ENCODE measurements at regions not wholly inside any gene's neighbourhood (a gene's known extent, or its start where the extent isn't known, plus 50 kb on each side); places are given as distances from the start of the nearest gene placed in this dataset.
"Not testable (repeated sequence)": the region's sequence is repeated elsewhere in the genome, so short reads cannot be mapped to it uniquely, and the experiment has no call there.

DNA sequence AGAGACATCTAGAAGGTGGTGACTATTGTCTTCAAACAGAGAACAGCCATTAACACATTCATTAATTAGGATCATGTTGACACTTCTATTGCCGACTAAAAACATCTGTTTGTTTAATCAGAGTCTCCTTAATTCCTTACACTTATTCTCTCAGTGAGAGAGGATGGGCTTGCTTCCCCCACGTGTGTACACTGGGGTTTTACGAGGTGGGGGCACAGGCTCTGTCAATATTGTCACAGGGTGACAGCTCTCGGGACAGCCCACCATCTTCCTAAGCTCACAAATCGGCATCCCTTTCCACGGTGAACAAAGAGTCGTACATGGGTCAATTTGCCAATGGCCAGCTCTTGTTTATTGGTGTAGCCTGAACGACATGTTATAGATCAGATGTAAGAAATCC lies 413.2 kb downstream of the MIAT start:
- no peak for DNase-seq
- Histone ChIP-seq H3K4me3 (replicated peaks in 1 of 3) (no peak overlapping the region), H3K36me3 (no peaks in the 10 kb centered on the region), H3K27me3 (no peaks in the 10 kb centered on the region), H3K9me3 (no peaks in the 10 kb centered on the region), H3K27ac (no peak overlapping the region), H3K4me1 (no peaks in the 10 kb centered on the region)
- TF ChIP-seq, protein P1, sequence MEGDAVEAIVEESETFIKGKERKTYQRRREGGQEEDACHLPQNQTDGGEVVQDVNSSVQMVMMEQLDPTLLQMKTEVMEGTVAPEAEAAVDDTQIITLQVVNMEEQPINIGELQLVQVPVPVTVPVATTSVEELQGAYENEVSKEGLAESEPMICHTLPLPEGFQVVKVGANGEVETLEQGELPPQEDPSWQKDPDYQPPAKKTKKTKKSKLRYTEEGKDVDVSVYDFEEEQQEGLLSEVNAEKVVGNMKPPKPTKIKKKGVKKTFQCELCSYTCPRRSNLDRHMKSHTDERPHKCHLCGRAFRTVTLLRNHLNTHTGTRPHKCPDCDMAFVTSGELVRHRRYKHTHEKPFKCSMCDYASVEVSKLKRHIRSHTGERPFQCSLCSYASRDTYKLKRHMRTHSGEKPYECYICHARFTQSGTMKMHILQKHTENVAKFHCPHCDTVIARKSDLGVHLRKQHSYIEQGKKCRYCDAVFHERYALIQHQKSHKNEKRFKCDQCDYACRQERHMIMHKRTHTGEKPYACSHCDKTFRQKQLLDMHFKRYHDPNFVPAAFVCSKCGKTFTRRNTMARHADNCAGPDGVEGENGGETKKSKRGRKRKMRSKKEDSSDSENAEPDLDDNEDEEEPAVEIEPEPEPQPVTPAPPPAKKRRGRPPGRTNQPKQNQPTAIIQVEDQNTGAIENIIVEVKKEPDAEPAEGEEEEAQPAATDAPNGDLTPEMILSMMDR (IDR thresholded peaks at IDR 0.05) = no peak
- TF ChIP-seq POLR2A (IDR thresholded peaks at IDR 0.05) = no peak
- intact Hi-C loops (cut with DNase I) = no loop called here
- 46 to 47% methylated on average over 8 of the region's 8 CpGs for WGBS, 2 donors

DNA sequence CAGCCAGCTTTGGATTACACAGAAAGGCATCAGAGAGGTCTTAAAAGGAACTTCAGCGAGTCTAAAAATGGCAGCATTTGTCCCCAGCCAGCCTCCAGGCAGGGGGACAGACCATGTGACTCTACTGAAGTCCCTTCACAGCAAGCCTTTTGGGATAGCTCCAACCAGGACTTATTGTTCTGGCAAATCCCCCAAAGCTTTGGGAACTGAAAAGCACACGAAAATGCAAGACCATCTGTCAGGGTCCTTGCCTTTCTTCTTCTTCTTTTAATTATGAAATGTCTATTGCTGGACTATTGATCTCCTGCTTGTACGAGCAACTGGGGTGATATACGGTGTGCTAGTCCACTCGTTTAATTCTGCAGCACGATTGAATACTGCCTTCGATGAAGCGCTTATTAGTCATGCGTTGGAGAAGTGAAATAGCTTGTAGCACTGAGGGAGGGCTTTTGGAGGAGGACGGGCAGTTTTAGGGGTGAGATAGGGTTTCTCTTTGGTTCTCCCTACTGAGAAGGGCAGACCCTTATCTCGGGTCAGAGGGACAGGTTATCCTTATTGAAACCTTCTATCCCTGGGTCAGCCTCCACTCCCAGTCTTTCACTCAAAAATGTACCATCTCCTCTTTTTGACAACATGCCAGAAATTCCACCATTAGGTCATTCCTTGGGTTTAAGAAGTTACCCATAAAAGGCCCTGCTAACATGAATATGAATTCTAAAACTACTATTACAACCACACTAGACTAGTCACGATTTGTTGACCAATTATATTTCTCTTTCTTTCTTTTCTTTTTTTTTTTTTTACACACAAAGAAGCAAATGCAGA lies 416.4 kb downstream of the MIAT start:
- whole genome bisulfite sequencing, 2 donors = 82 to 86% methylated on average over 12 of the region's 12 CpGs
- Histone ChIP-seq H3K4me3 (replicated peaks in 1 of 3) (no peak overlapping the region), H3K9me3 (no peaks in the 10 kb centered on the region), H3K27ac (no peak overlapping the region), H3K36me3 (no peaks in the 10 kb centered on the region), H3K27me3 (no peaks in the 10 kb centered on the region), H3K4me1 (no peaks in the 10 kb centered on the region)
- TF ChIP-seq, protein P1 (IDR thresholded peaks at IDR 0.05) = no peak
- TF ChIP-seq POLR2A (IDR thresholded peaks at IDR 0.05) = no peak
- DNase-seq = no peak
- intact Hi-C loops (cut with DNase I) = no loop called here

DNA sequence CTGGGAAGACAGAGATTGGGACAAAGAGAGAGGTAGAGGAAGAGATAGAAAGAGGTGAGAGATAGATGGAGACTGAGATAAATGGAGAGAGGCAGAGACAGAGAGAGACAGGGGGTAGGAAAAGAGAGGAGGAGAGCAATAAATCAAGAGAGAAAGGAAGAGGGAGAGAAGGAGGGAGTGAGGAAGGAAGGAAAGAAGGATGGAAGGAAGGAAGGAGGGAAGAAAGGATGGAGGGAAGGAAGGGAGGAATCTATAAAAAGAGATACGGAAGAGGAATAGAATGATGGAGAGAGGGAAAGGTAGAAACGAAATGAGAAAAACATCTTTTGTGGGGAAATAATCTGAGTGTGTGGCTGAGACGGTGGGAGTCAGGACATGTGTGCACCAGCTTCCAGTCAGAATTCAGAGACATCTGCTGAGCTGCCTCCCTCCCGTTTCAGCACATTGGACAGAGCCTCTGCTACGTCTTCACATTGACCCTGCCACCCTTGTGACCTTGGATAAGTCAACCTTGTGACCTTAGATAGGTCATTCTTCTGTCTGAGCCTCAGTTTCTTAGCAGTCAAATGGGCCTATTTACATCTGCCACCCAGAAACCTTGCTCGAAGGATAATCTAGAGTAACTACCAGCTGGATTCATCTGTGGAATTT lies 417.8 kb downstream of the MIAT start:
- intact Hi-C loops (cut with DNase I) = no loop called here
- TF ChIP-seq, protein P1 (IDR thresholded peaks at IDR 0.05) = no peak
- TF ChIP-seq POLR2A (IDR thresholded peaks at IDR 0.05) = no peak
- H3K9me3 ChIP-seq = no peaks in the 10 kb centered on the region
- WGBS, 2 donors = 57 to 61% methylated on average over 6 of the region's 6 CpGs
- no peaks in the 10 kb centered on the region for H3K27me3 ChIP-seq
- no peak overlapping the region for H3K4me3 ChIP-seq (replicated peaks in 1 of 3)
- no peak for DNase-seq
- no peaks in the 10 kb centered on the region for H3K36me3 ChIP-seq
- H3K27ac ChIP-seq = no peak overlapping the region
- H3K4me1 ChIP-seq = no peaks in the 10 kb centered on the region

DNA sequence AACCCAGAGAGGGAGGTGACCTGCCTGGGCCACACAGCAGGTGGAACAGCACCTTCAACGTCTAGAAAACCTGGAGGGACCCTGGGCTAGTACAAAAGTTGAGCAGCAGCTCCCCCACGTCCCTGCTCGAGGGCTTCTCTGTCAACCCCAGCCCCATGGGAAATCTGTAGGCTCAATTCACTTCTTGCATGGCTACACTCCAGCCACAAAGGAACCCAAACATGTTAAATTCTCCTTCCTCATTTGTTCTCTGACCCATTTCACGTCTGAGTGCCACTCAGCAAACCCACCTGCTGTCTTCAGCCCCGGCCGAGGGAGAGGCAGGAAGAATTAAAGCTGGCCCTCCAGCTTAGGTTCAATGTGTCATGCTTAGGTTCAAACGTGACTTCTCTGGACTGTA lies 418.5 kb downstream of the MIAT start:
- intact Hi-C loops (cut with DNase I) = no loop called here
- 25 to 29% methylated on average over 7 of the region's 7 CpGs for WGBS, 2 donors

DNA sequence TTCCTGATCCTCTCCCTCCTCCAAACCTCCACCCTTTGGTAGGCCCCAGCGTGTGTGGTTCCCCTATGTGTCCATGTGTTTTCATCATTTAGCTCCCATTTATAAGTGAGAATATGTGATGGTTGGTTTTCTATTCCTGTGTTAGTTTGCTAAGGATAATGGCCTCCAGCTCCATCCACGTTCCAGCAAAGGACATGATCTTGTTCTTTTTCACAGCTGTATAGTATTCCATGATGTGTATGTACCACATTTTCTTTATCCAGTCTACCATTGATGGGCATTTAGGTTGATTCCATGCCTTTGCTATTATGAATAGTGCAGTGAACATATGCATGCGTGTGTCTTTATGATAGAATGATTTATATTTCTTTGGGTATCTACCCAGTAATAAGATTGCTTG lies 420.7 kb downstream of the MIAT start:
- H3K4me1 ChIP-seq; H3K36me3 ChIP-seq; H3K27ac ChIP-seq; H3K9me3 ChIP-seq; DNase-seq; H3K4me3 ChIP-seq (replicated peaks in 1 of 3); intact Hi-C loops (cut with DNase I); H3K27me3 ChIP-seq: not testable (repeated sequence)
- 92 to 96% methylated on average over 3 of the region's 3 CpGs for WGBS, 2 donors

More for the DNA sequence above, 418.5 kb downstream of the MIAT start:
- Histone ChIP-seq H3K27me3 (no peaks in the 10 kb centered on the region), H3K9me3 (no peaks in the 10 kb centered on the region), H3K4me3 (replicated peaks in 1 of 3) (no peak overlapping the region), H3K27ac (no peak overlapping the region), H3K36me3 (no peaks in the 10 kb centered on the region), H3K4me1 (no peaks in the 10 kb centered on the region)
- no peak for DNase-seq
- no peak for TF ChIP-seq POLR2A (IDR thresholded peaks at IDR 0.05)
- TF ChIP-seq, protein P1 (IDR thresholded peaks at IDR 0.05) = no peak
